ENCODE measurements at regions not wholly inside any gene's neighbourhood (a gene's known extent, or its start where the extent isn't known, plus 50 kb on each side); places are given as distances from the start of the nearest gene placed in this dataset.

- Histone ChIP-seq H3K23ac (ENCODE audit: insufficient read length, low read depth, low read length) (no peak overlapping the region), H2BK5ac (ENCODE audit: insufficient read length, low read length) (no peak overlapping the region), H3K27ac (ENCODE audit: insufficient read length, low read depth, low read length) (no peak overlapping the region), H3T11ph (ENCODE audit: low read length) (no peak overlapping the region), H3K56ac (ENCODE audit: insufficient read length, low read depth, low read length) (no peak overlapping the region), H3K4me1 (ENCODE audit: insufficient read depth, low read length) (peaks cover 6% of the 10 kb centered on the region), H3K18ac (ENCODE audit: insufficient read length, low read depth, low read length) (no peak overlapping the region), H3K9me3 (ENCODE audit: control insufficient read depth, low read depth, low read length) (peaks cover 8% of the 10 kb centered on the region), H2BK20ac (ENCODE audit: low read depth, low read length, poor library complexity, severe bottlenecking) (no peak overlapping the region), H3K4ac (ENCODE audit: low read depth, low read length) (no peak overlapping the region), H4K5ac (ENCODE audit: insufficient read length, low read depth, low read length) (no peak overlapping the region), H3K79me2 (ENCODE audit: insufficient read depth, low read length) (no peaks in the 10 kb centered on the region), H4K91ac (ENCODE audit: insufficient read length, low read depth, low read length) (no peak overlapping the region), H3K9ac (ENCODE audit: extremely low read depth, insufficient read length, low read length) (no peak overlapping the region), H4K8ac (replicated peaks; ENCODE audit: insufficient read length, low read depth, low read length) (no peak overlapping the region), H2AK5ac (ENCODE audit: insufficient read length, low read length) (no peak overlapping the region), H3K4me2 (ENCODE audit: insufficient read depth, insufficient read length, low read length) (no peak overlapping the region), H3K23me2 (ENCODE audit: insufficient read length, low read depth, low read length, poor library complexity, severe bottlenecking) (no peaks in the 10 kb centered on the region), H3K14ac (ENCODE audit: insufficient read depth, low read length) (no peak overlapping the region), H2BK120ac (ENCODE audit: low read depth, low read length, poor library complexity, severe bottlenecking) (no peak overlapping the region), H2BK12ac (ENCODE audit: insufficient read length, low read depth, low read length) (no peak overlapping the region), H4K20me1 (ENCODE audit: control insufficient read depth, insufficient read depth, insufficient read length) (no peaks in the 10 kb centered on the region), H3K27me3 (ENCODE audit: insufficient read depth, low read length) (no peaks in the 10 kb centered on the region), H2BK15ac (ENCODE audit: low read depth, low read length) (no peak overlapping the region), H3K79me1 (ENCODE audit: insufficient read depth, low read depth, low read length, poor library complexity, severe bottlenecking) (no peaks in the 10 kb centered on the region), H2AFZ (ENCODE audit: low read length) (no peak overlapping the region)
- no CpG with 5 or more reads among the region's 1 CpG for WGBS (ENCODE audit: extremely low coverage, insufficient read length, low lambda C conversion rate)
- DNase-seq: no peak
- Mint-ChIP-seq H3K36me3 (ENCODE audit: insufficient read depth in 1 of 3, low read depth in 3 of 3) (peaks cover 19 to 38% (median 21%) of the 10 kb centered on the region in 3 experiments), H3K4me1 (peaks cover 23 to 28% of the 10 kb centered on the region in 2 experiments), H3K27ac (peak overlapping the region in 1 of 3 experiments; percentile 20; a peak in 2 of 7 replicates), H3K4me3 (no peak overlapping the region), H3K27me3 (ENCODE audit: low read depth) (no peaks in the 10 kb centered on the region), H3K9me3 (peaks cover 18 to 23% of the 10 kb centered on the region in 2 experiments)
- no peak for TF ChIP-seq CTCF (conservative IDR thresholded peaks at IDR 0.05)
Observed at GRCh38 chr6:49332781-49333180, 130.3 kb downstream of the MMUT start.

All from H9 (cell line).